SIG-M5 treated with dmso at 0.1 percent for 504 hours (cell line): ENCODE measurements at regions not wholly inside any gene's neighbourhood (a gene's known extent, or its start where the extent isn't known, plus 50 kb on each side); places are given as distances from the start of the nearest gene placed in this dataset.
A peak's percentile ranks its signal among the peaks of the same experiment; 100 is the strongest.
"Not testable (repeated sequence)": the region's sequence is repeated elsewhere in the genome, so short reads cannot be mapped to it uniquely, and the experiment has no call there.

Experiments
- DNase-seq: peaks from one replicate; lab custom pipeline; 2025; ENCODE audit not compliant: unreplicated experiment; lab: John Stamatoyannopoulos, UW

DNA sequence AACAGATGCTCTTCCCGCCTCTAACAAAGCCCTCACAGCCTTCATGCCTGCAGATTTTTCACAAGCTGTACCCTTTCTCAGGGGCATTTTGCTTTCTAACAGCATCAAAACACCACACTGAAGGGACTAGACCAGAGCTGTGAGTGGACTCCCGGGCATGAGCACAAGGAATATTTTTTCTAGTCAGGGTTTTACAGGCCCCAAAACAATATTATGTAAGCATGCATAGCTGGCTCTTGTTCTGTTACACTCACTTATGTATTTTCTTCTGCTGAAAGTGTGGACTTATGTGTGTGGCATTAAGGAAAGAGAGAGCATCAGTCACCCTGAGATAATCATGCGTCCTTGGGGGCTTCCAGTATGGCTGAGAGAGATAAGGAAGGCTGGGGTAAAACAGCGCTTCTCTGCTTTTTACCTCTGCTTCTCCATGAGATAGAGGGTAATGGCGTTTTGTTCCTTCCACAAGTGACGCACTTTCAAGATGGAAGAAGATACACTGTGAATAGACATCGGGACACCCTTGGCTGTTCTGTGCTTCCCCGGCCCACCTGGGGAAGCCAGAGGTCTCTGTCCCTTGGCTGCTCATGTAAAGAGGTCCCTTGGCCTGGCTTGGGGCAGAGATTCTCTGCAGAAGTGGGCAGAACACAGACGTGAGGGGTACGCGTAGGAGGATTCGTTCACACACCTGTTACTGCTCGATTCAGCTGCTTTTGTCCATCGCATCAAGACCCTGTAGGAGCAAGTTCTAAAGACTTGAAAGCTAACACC is 266.7 kb upstream of the RAB4A start:
- DNase-seq = no peak

DNA sequence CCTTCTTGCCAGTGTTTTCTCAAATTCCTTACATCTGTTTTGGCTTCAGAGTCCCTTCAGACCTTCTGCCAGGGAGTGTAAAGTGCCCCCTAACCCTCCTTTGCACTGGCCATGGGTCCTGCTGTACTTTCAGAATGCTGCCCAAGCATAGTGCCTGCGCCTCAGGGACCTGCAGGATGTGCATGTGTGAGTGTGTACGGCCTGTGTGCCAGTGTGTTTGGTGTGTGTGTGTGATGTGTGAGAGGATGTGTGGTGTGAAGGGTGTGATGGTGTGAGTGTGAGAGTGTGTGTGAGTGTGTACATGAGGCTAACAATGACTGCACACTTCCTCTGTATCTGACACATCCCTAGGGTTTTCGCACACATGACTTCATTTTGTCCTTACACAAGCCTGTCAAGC is 265.8 kb upstream of the RAB4A start:
- no peak for DNase-seq

DNA sequence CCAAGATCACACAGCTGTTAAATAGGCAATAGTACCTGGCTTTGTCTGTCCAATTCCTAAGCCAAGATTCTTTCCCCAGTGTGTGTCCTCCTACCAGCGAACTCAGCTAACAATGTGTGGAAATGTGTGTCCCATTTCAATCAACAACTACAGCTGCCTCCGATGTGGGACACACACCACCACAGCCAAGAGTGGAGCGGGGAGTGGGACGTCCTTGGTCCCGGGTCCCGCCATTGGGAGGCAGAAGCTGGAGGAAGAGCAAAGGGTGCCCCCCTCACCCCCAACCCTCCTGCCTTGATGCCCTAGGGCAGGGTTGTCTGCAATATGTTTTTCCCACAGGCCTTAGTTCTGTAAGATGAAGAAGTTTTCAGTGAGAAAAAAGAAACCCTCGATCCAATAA is 265.4 kb upstream of the RAB4A start:
- no peak for DNase-seq

DNA sequence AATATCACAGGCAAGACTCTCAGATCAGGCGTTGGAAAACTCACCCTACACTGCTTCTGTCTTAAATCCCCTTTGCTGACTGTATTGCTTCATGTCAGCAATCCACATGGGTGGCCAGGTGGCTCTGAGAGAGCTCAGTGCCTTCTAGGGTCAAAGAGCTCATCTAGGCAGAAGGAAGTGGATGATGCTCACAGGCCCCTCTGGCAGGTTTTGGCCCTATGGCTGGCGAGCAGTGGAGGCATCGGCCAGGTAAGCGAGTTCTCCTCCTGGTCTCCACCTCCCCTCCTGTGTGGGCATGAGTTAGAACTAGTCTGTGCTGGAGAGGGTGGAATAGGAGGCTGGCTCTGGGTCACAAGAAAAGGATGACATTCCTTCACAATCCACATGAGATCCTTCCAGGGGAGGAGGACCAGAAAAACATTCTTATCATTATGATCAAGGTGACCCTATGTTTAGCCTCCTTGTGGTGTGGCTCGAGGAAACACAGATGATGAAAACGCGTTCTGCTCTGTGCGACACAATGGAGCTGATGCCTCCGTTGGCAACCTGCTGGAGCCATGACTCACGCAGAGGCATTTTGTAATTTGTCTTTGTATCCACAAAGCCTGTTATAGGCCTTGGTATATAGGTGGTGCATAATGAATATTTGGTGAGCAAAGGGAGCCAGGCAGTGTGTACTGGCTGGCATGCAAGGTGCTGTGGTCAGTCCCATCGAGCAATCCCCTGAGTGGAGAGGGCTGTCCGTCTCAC is 264.6 kb upstream of the RAB4A start:
- DNase-seq = peak; percentile 50

DNA sequence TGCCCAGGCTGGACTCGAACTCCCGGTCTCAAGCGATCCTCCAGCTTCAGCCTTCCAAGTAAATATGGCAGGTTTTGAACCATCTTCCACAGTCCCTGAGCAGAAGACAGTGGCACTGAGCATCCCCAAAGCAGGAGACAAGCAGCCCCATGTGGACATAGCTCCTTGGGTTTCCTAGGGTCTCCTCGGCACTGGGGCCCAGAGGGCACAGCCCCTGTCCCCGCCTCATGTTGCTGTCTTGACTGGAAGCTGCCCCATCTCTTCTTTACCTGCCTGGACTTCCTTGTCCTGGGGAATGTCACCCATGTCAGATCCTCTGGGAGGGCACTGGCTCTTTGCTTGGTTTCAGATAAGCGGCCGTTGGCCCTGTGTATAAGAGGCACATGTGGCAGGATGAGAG is 263.7 kb upstream of the RAB4A start:
- no peak for DNase-seq

DNA sequence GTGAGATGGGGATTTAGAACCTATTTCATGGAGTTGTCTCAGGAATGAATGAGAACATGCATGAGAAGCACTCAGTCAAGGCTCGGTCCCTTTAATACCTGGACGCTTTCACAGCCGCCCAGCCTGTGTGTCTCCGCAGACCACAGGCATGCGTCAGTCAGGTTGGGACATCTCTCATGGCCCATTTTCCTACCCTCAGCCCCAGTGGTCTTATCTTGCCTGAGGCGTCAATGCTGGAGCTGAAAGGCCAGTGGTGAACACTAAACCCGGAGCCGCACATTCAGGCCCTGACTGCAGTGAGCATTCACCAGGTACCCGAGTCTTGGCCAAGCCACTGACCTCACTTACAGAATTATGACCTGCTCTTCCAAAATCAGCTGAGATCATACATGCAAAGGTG is 263.2 kb upstream of the RAB4A start:
- DNase-seq = no peak

DNA sequence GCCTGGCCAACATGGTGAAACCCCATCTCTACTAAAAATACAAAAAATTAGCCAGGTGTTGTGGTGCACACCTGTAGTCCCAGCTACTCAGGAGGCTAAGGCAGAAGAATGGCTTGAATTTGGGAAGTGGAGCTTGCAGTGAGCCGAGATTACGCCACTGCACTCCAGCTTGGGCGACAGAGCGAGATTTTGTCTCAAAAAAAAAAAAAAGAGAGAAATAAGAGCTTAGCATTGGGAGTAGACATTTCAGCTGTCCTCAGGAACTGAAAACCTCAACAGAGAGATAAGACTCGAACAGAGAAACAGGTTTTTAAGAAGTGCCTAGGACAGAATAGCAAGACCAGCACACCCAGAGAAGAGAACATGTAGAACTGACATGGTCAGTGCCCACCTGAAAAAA is 262.6 kb upstream of the RAB4A start:
- DNase-seq = peak; percentile 28

DNA sequence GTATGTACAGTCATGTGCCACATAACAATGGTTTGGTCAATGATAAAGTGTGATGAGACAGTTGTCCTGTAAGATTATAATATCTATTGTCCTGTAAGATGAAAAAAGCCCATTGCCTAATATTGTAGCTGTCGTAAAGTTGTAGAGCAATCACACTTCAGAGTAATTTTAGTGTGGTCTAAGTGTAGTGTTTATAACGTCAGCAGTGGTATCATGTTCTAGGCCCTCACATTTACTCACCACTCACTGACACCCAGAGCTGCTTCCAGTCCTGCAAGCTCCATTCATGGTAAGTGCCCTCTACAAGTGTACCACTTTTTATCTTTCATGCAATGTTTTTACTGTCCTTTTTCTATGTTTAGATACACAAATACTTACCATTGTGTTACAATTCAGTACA is 259.9 kb upstream of the RAB4A start:
- no peak for DNase-seq

DNA sequence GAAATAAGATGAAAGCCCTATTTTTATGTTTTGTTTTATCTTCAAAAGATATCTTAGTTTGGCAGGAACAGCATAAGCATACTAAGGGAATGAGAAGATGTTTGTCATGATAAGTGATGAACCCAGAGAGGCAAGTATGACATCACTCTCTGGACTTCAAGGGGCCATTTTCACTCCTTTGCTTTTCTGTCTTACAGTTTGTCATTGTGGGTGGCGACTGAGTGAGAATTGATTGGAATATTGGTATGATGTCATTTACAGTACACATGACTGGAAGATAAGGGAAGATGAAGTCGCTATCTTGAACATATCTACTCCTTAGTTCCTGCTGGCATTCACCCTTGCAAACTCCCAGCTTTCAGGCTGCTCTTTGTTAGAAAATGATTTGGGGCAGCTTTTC is 258.1 kb upstream of the RAB4A start:
- no peak for DNase-seq

DNA sequence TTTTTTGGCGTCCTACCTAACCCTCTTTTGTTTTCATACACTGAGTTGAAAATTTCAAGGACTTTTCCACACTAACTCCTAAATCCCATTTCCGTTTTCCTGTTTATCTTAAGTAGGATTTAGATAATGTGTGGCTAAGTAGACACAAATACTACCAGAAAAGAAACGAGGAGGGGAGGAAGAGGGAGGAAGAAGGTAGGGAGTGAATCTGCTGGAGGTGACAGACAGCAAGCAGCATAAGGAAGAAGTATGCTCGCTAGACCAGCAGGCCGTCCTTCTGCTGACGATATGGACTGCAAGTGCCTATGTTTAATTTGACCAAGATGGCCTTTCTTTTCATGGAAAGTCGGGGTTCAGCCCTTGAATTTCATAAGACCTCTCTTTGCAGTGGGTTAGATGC is 256.9 kb upstream of the RAB4A start:
- DNase-seq = no peak

DNA sequence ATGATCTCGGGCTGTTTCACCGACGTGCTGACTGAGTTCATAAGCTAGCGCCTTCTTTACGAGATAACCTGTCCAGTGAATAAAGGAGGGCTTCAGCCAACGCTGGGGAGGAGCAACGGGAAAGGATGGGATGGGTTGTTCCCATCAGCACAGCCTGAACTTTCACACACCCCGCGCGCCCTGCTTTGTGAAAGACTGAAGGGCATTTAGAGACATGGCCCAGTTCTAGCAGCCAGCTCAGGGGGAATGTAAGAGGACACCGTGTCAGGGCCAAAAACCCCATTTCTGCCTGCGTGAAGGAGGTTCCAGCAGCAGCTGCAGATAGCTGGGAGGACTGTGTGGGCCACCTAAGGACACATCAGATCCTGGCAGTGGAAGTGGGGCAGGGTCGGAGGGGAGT is 255.1 kb upstream of the RAB4A start:
- DNase-seq = no peak

DNA sequence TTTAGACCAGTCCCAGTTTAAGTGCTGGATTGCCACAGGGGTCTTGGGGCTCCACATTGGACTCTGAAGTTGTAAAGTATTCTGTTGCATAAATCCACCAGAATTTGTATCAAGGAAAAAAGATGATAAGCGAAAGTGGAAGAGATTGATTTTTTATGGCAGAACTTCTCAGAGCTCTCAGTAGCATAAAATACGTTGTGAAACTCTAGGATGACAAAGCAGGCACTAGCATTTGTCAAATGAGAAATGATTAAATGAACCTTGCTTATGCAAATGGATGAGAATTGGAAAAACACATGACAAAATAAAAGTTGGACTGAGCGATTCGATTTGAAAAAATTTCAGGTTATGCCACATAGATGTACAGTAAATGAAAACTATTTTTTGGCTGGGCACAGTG is 253.8 kb upstream of the RAB4A start:
- DNase-seq = no peak

DNA sequence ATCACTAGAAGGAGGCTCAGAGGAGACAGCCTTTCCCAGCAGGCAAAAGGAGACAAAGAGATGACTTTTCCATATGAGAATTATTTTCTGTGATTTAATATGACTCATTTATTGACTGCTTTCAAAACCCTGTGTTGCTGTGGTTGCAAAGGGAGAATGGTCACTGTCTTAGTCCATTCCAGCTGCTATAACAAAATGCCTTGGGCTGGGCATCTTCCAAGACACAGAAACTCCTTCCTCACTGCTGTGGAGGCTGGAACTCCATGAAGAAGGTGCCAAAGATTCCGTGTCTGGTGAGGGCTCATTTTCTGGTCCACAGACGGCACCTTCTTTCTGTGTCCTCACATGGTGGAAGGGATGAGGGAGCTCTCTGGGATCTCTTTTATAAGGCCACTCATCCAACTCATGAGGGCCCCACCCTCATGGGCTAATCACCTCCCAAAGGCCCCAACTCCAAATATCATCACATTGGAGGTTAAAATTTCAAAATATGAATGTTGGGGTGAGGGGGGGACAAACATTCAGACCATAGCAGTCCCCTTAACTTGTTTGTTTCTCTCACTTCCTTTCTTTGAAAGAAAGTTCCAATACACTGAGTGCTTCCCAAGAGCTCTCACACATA is 252.1 kb upstream of the RAB4A start:
- no peak for DNase-seq

DNA sequence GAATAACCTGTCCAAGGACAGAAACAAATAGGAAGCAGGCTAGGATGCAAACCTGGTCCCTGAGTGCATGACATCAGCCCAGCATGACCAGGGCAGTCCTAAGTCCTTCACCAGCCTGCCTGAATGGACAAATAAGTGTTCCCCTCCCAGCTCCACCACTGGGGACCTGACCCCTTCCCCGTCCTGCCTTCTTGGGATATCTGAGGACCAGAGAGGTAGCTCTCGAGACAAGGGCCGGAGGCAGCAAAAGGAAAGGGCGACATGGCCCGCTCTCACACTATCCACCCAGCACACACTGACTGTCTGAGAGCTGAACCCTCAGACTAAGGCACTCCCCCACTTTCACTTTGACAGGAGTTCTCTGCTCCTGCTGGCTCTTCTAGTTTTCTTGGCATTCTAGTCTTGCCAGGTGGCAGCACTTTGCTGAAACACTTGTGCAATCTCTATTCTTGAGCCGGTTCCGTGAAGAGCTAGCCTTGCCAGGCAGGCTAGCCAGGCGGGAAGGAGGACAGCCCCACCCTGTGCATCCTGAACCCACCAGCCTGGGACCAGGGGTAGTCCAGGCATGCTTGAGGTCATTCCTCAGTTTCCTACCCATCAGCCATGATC is 251.1 kb upstream of the RAB4A start:
- peak; percentile 20 for DNase-seq

DNA sequence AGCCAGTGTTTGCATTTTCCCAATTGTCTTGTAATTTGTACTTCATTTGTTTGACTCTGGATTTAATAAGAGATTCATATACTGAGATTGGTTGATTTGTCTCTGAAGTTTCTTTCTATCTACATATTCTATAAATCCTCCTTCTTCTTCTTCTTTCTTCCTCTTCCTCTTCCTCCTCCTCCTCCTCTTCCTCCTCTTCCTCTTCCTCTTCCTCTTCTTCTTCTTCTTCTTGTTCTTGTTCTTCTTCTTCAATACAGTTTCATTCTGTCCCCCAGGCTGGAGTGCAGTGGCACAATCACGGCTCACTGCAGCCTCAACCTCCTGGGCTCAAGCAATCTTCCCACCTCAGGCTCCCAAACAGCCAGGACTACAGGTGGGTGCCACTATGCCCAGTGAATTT is 249.9 kb upstream of the RAB4A start:
- not testable (repeated sequence) for DNase-seq

DNA sequence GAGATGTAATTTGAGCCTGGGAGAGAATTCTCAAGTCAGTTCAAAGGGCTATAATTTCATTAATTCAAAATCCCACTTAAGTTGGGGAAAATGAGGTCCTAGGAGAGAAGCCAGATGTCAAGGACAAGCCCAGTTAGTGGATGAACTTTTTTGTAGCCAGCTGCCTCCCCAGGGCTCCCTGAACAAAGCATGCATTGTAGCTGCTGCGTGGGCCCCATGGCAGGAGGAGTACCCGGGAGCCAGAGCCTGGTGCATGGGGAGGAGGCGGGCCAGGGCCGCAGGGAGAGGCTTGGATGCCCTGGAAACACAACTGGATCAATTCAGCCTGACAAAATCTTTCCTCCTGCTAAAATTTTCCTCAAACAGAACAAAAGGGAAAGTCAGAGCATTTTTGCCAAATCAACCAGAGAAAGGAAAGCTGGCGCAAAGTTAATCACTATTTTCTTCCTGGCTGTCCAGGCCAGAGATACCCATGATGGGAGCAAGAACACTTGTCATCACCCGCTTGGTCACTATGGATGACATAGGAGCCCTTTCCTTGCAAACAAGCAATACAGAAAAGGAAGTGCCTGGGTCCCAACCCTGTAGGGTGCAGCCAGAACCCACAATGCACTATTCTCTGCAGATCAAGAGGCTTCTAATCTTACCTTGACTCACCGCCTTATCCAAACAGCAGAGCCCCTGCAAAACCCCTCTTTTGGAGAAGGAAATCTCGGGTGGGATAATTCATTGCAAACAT is 248.1 kb upstream of the RAB4A start:
- DNase-seq = peak; percentile 29

DNA sequence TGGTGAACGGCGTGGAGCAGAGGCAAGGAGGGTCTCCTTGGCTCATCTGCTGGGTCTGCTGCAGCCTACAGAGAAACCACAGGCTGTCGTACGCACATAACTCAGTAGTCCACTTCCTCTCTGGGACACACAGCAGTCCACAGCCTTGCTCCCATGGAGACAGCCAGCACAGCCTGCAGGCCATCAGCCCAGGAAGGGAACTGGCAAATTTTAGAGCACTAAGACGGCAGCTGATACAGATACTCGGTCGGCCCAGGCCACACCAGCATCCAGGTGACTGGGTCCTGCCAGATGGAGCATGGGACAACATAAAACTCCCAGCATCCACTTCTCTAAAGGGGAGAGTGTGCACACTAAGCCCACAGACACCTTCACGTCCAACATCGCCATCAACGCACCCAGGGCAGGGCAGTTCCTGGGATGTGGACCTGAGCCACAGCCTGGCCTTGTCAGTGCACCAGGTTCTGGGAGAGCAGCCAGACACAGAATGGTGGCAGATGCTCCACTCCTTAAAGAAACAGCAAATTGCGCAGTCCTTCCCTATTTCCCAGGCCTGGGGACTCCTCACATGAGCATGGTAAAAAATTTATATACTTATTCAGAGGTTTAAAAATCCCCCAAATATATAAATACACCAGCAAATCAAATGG is 247.1 kb upstream of the RAB4A start:
- DNase-seq = peak; percentile 74

DNA sequence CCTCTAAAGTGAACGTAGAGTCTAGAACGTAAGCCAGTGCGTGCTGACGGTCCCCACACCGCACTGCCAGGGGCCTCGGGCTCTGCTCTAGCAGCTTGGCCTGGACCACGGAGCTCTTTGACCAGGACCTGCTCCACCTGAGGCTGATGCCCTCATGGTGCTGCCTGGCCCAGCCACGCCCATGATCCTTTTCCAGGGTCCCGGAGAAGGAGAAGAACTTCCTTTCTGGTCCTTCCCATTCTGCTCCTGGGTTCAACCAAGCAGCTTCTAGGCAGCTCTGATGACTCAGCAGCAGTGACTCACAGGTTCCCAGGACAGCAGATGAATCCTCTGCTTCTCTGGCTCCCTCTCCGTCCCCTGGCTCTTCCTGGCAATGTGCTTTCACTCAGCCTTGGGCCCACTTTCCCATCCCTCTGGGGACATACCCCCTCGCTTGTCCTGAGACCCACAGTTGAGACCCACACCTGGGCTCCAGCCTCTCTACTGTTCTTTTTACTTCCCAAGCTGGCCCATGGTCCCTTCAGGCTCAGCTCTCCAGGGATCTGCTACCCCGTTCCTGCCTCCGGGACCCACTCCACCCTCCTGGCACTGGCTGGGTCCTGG is 246.3 kb upstream of the RAB4A start:
- peak; percentile 75 for DNase-seq

DNA sequence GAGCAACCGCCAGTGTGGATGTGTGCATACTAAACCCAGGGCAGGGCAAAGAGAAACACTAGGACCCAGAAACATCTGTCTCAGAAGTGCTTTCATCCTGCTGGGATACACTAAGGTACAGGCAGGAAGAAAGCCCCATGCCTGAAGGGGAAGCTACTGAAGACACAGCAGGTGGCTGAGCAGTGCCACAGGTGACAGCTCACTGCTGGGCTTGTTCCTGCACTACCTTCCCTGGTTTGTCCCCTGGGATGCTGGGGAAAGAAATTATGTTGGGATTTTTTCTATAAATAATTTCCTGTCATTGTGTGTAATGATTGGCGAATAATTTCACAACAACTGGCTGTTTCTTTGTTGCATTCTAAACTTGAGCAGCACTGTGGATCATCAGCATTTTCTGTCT is 245.3 kb upstream of the RAB4A start:
- DNase-seq = no peak

DNA sequence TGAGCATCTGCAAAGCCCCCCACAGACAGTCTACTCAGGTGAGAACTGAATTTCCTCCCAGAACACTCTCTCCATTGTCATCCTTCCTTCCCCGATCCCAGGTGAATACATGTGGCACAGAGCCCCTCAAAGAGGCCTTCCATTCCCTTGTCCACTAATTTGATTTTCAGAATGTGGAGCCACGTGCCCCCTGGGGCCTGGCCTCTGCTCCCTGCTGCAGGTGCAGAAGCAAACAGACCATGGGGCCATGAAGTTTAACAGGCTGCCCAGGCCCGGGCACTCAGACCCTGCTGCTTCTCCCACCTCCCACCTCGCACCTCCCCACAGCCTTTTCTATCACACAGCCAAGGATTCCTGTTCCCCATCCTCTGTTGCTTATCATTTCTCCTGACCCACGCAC is 243.8 kb upstream of the RAB4A start:
- DNase-seq = no peak
